GM12878 (cell line): ENCODE measurements at regions not wholly inside any gene's neighbourhood (a gene's known extent, or its start where the extent isn't known, plus 50 kb on each side); places are given as distances from the start of the nearest gene placed in this dataset.

Experiments
- ATAC-seq: fragments of 200-7000 bp; cut with Tn5 transposase; 3 replicates; pipeline ENCODE4 v1.9.1; 2020; ENCODE audit warnings: mild to moderate bottlenecking, moderate library complexity
- BruUV-seq: library from RNA; stranded (reverse); fragments of 400-500 nt; replicated peaks from 2 replicates; lab custom pipeline; 2021; lab: Mats Ljungman, UMichigan
- CTCF ChIA-PET: fragments of 300-600 bp; sonication (Branson Sonifier 250); formaldehyde crosslinking; extraction: SDS; loops from one replicate; lab custom pipeline; 2021; ENCODE audit warnings: inconsistent platforms; lab: Yijun Ruan, JAX
- POLR2A ChIA-PET: fragments of 350-600 bp; formaldehyde crosslinking; extraction: SDS; loops from one replicate; lab custom pipeline; 2021; ENCODE audit warnings: inconsistent platforms; lab: Charles Lee
- RAD21 ChIA-PET: fragments of 300-600 bp; sonication (Branson Sonifier 250); formaldehyde crosslinking; loops from one replicate; lab custom pipeline; 2023; ENCODE audit warnings: antibody characterized with exemption; ENCODE audit not compliant: unreplicated experiment; lab: Charles Lee
- SMC1A ChIA-PET: fragments of 300-600 bp; sonication (Branson Sonifier 250); formaldehyde crosslinking; loops from one replicate; lab custom pipeline; 2023; ENCODE audit not compliant: unreplicated experiment, uncharacterized antibody; lab: Charles Lee
- DNase-seq: peaks from one replicate; pipeline ENCODE4 v3.0.0-alpha.2; 2011; ENCODE audit warnings: low read depth, low spot score
- FAIRE-seq: peaks from 3 replicates; lab custom pipeline; 2011; peaks lifted over from hg19 to GRCh38; lab: Jason Lieb, UNC
- H2AFZ ChIP-seq: 2 replicates; pipeline ENCODE4 v1.6.0; 2011; ENCODE audit warnings: low read depth, low read length, control low read depth; ENCODE audit not compliant: control insufficient read depth
- H3K27ac ChIP-seq: 2 replicates; pipeline ENCODE4 v1.5.1; 2011; ENCODE audit warnings: control low read depth; ENCODE audit not compliant: control insufficient read depth, insufficient read depth
- H3K27me3 ChIP-seq, 2 experiments: replicated peaks in 1 of 2; 2 replicates each; pipeline versions ENCODE4 v1.6.0 to v1.6.1; 2011; ENCODE audit warnings: low read length in 1 of 2; ENCODE audit not compliant: control insufficient read depth in 2 of 2, insufficient read depth in 2 of 2
- H3K36me3 ChIP-seq, 2 experiments: 2 replicates each; pipeline ENCODE4 v1.5.1; 2011; ENCODE audit warnings: low read length in 1 of 2; ENCODE audit not compliant: control insufficient read depth in 2 of 2, insufficient read depth in 2 of 2
- H3K4me1 ChIP-seq: 2 replicates; pipeline ENCODE4 v1.6.1; 2011; ENCODE audit warnings: mild to moderate bottlenecking, low read length, moderate library complexity, mixed read lengths; ENCODE audit not compliant: control insufficient read depth, insufficient read depth
- H3K4me2 ChIP-seq: 2 replicates; pipeline ENCODE4 v1.6.0; 2011; ENCODE audit warnings: control low read depth; ENCODE audit not compliant: control insufficient read depth, insufficient read depth
- H3K4me3 ChIP-seq: fragments of 200-600 bp; sonication (generic); 2 replicates; pipeline ENCODE4 v1.5.1; 2016
- H3K79me2 ChIP-seq: 2 replicates; pipeline ENCODE4 v1.6.0; 2011; ENCODE audit warnings: low read length; ENCODE audit not compliant: control insufficient read depth, insufficient read depth
- H3K9ac ChIP-seq: 2 replicates; pipeline ENCODE4 v1.8.0; 2011; ENCODE audit warnings: low read length, control low read depth, mixed read lengths; ENCODE audit not compliant: control insufficient read depth, insufficient read depth
- H3K9me3 ChIP-seq: replicated peaks from 3 replicates; pipeline ENCODE4 v1.5.1; 2011; ENCODE audit warnings: mild to moderate bottlenecking, low read length; ENCODE audit not compliant: control insufficient read depth, insufficient read depth
- H4K20me1 ChIP-seq: 2 replicates; pipeline ENCODE4 v1.6.0; 2011; ENCODE audit not compliant: control insufficient read depth, insufficient read depth
- BHLHE40 ChIP-seq, 2 experiments: fragments of 450-650 bp in 1 of 2; IDR thresholded peaks; 2 replicates each; pipeline ENCODE4 v1.6.1; 2011 to 2017; ENCODE audit warnings: low read depth in 2 of 2, borderline replicate concordance in 1 of 2, improper control_type of control experiment in 1 of 2, low read length in 1 of 2, mild to moderate bottlenecking in 1 of 2
- CBX3 ChIP-seq: fragments of 200-600 bp; sonication (generic); IDR thresholded peaks from 2 replicates; pipeline ENCODE4 v1.6.1; 2016; ENCODE audit warnings: low read depth, borderline replicate concordance
- EGR1 ChIP-seq, 2 experiments: IDR thresholded peaks; 1 replicate in 1 of 2; 2 replicates in 1 of 2; pipeline ENCODE4 v1.6.1; 2011 to 2012; ENCODE audit warnings: low read depth in 2 of 2, low read length in 2 of 2, borderline replicate concordance in 1 of 2, mild to moderate bottlenecking in 1 of 2, moderate library complexity in 1 of 2
- ETV6 ChIP-seq, 2 experiments: fragments of 450-650 bp in 1 of 2; IDR thresholded peaks in 1 of 2; conservative IDR thresholded peaks in 1 of 2; 2 replicates each; pipeline ENCODE4 v1.6.1; 2014; ENCODE audit warnings: antibody characterized with exemption in 1 of 2, borderline replicate concordance in 1 of 2, low read depth in 1 of 2, mild to moderate bottlenecking in 1 of 2, moderate library complexity in 1 of 2
- LARP7 ChIP-seq: fragments of 450-650 bp; IDR thresholded peaks from 2 replicates; pipeline ENCODE4 v1.6.1; 2017; ENCODE audit warnings: mild to moderate bottlenecking
- MTA3 ChIP-seq: IDR thresholded peaks from 2 replicates; pipeline ENCODE4 v1.6.1; 2012; ENCODE audit warnings: low read length, inconsistent platforms, borderline replicate concordance
- MYB ChIP-seq: fragments of 150-350 bp; IDR thresholded peaks from 2 replicates; pipeline ENCODE4 v1.6.1; 2014; ENCODE audit warnings: mild to moderate bottlenecking, low read depth, low read length, borderline replicate concordance
- NFIC ChIP-seq: IDR thresholded peaks from 2 replicates; pipeline ENCODE4 v1.6.1; 2012; ENCODE audit warnings: low read depth, mild to moderate bottlenecking, inconsistent platforms, low read length, moderate library complexity
- NRF1 ChIP-seq: conservative IDR thresholded peaks from 2 replicates; pipeline ENCODE4 v1.6.1; 2011; ENCODE audit warnings: mild to moderate bottlenecking, low read depth, low read length, improper control_type of control experiment
- RELB ChIP-seq: fragments of 450-650 bp; IDR thresholded peaks from 2 replicates; pipeline ENCODE4 v1.6.1; 2017; ENCODE audit warnings: low read depth, mild to moderate bottlenecking, moderate library complexity
- SIX5 ChIP-seq: IDR thresholded peaks from 2 replicates; pipeline ENCODE4 v1.6.1; 2011; ENCODE audit warnings: mild to moderate bottlenecking, low read depth, low read length, moderate library complexity; ENCODE audit not compliant: severe bottlenecking
- SPI1 ChIP-seq: IDR thresholded peaks from 2 replicates; pipeline ENCODE4 v1.6.1; 2011; ENCODE audit warnings: low read depth, mild to moderate bottlenecking, low read length, moderate library complexity, borderline replicate concordance; ENCODE audit not compliant: insufficient read depth
- SRF ChIP-seq, 2 experiments: IDR thresholded peaks; 2 replicates each; pipeline ENCODE4 v1.6.1; 2011; ENCODE audit warnings: low read depth in 2 of 2, low read length in 2 of 2, mild to moderate bottlenecking in 1 of 2, moderate library complexity in 1 of 2
- YY1 ChIP-seq: IDR thresholded peaks from 2 replicates; pipeline ENCODE4 v1.6.1; 2011; ENCODE audit warnings: low read depth, mild to moderate bottlenecking, low read length
- ZZZ3 ChIP-seq: IDR thresholded peaks from 2 replicates; pipeline ENCODE4 v1.6.1; 2011; ENCODE audit warnings: low read depth; ENCODE audit not compliant: control insufficient read depth, insufficient read length
- WGBS: methylation state at CpG from one replicate; pipeline ENCODE4 v1.1.6; 2016; ENCODE audit warnings: low lambda C conversion rate; ENCODE audit not compliant: insufficient replicate concordance, insufficient coverage; ENCODE audit errors: missing lambda C conversion rate; 5-methylcytosine and 5-hydroxymethylcytosine counted together
- in situ Hi-C: fragments of 300-500 bp; cut with MboI; formaldehyde crosslinking; loops from 9 replicates; pipeline ENCODE4 v1.14.3; 2018; ENCODE audit warnings: mixed read lengths
- intact Hi-C: fragments of 100-400 bp; cut with micrococcal nuclease; formaldehyde crosslinking; loops from one replicate; pipeline ENCODE4 v1.14.2; 2022; ENCODE audit not compliant: unreplicated experiment
- TF ChIP-seq, protein P1 (sequence below): fragments of 450-650 bp; IDR thresholded peaks from 2 replicates; pipeline ENCODE4 v1.6.1; 2014; ENCODE audit warnings: mild to moderate bottlenecking
- TF ChIP-seq, protein P2 (sequence below): fragments of 450-650 bp; IDR thresholded peaks from 2 replicates; pipeline ENCODE4 v1.6.1; 2017; ENCODE audit warnings: borderline replicate concordance
- TF ChIP-seq, protein P3 (sequence below): IDR thresholded peaks from 2 replicates; pipeline ENCODE4 v1.6.1; 2011; ENCODE audit warnings: low read depth, low read length, improper control_type of control experiment, borderline replicate concordance

DNA sequence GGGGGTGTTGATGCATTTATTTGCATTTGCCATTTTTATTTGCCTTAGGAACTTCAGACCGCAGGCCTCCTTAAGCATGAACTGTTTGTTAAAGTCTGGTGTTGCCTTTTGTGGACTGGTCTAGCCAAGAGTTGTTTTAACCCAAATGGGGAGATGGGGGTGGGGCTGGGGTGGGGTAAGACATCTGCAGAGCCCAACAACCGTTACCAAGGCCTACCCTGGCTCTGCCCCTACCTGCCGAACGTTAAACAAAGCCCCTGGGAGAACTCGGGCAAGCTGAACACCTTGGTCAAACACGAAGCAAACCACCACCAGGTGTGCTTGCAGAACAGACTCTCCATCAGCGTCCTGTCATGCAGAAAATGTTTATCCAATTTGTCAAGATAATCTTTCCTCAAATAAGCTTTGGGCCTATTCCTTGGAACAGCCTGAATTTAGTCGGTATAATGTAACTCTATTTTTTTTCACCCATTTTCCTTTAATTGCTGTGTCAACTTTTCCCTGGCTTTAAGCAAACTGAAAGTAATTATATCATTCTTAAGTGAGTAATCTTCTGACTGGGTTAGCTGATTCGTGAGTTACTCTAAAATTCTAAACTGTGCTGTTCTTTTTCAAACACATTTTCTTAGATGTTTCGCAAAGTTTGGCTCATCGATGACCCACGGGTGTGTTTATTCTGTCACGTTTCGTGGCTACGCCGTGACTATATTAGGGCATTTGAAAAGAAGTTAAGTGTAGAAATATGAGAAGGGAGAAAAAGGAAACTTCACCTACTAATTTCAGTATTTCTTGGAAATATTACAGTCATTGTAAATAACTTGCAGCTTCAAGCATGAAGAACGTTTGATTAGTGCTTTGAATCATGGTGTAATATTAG is 127.6 kb downstream of the SOX2 start:
- in situ Hi-C loops = no loop called here
- no peak; the same call in 1 of the 3 replicates for ATAC-seq
- peak overlapping the region; percentile 62 for H3K4me2 ChIP-seq
- ChIA-PET SMC1A (no interaction called here), POLR2A (no interaction called here), CTCF (no interaction called here), RAD21 (no interaction called here)
- DNase-seq = no peak
- no peak overlapping the region; the same call in 1 of the 2 replicates for H3K27ac ChIP-seq
- intact Hi-C loops = no loop called here
- H2AFZ ChIP-seq = peak overlapping the region; percentile 73
- no peaks in the 10 kb centered on the region for H3K36me3 ChIP-seq
- no peaks in the 10 kb centered on the region; the same call in 1 of the 2 replicates for H3K4me1 ChIP-seq
- WGBS = 3% methylated on average over 17 of the region's 17 CpGs
- no peak for FAIRE-seq
- H3K4me3 ChIP-seq = peak overlapping the region; percentile 47; the same call in 1 of the 2 replicates
- no peaks in the 10 kb centered on the region for H3K27me3 ChIP-seq
- H3K9me3 ChIP-seq = no peaks in the 10 kb centered on the region
- no peak overlapping the region for H3K9ac ChIP-seq
- H4K20me1 ChIP-seq = no peaks in the 10 kb centered on the region
- BruUV-seq = no TSS peak
- H3K79me2 ChIP-seq = no peaks in the 10 kb centered on the region
- TF ChIP-seq ZZZ3 (no peak), SRF (IDR thresholded peaks at IDR 0.05; ENCODE audit: low read depth in 2 of 2, low read length in 2 of 2) (peak in 1 of 2 experiments; percentile 83; a peak in 2 of 4 replicates), ETV6 (conservative IDR thresholded peaks at IDR 0.05 in 1 of 2, IDR thresholded peaks at IDR 0.05 in 1 of 2; ENCODE audit: borderline replicate concordance in 1 of 2, low read depth in 1 of 2) (no peak), SPI1 (no peak), CBX3 (no peak), EGR1 (IDR thresholded peaks at IDR 0.05; ENCODE audit: borderline replicate concordance in 1 of 2, low read depth in 2 of 2, low read length in 2 of 2) (no peak), MYB (no peak), MTA3 (no peak), SIX5 (no peak), LARP7 (no peak), YY1 (no peak), RELB (no peak), BHLHE40 (IDR thresholded peaks at IDR 0.05; ENCODE audit: borderline replicate concordance in 1 of 2, low read depth in 2 of 2, low read length in 1 of 2) (peak in 1 of 2 experiments; percentile 51; a peak in 2 of 4 replicates), NRF1 (no peak), NFIC (peak; percentile 62; the same call in 1 of the 2 replicates)
- TF ChIP-seq, protein P1, sequence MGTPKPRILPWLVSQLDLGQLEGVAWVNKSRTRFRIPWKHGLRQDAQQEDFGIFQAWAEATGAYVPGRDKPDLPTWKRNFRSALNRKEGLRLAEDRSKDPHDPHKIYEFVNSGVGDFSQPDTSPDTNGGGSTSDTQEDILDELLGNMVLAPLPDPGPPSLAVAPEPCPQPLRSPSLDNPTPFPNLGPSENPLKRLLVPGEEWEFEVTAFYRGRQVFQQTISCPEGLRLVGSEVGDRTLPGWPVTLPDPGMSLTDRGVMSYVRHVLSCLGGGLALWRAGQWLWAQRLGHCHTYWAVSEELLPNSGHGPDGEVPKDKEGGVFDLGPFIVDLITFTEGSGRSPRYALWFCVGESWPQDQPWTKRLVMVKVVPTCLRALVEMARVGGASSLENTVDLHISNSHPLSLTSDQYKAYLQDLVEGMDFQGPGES = no peak
- TF ChIP-seq, protein P2, sequence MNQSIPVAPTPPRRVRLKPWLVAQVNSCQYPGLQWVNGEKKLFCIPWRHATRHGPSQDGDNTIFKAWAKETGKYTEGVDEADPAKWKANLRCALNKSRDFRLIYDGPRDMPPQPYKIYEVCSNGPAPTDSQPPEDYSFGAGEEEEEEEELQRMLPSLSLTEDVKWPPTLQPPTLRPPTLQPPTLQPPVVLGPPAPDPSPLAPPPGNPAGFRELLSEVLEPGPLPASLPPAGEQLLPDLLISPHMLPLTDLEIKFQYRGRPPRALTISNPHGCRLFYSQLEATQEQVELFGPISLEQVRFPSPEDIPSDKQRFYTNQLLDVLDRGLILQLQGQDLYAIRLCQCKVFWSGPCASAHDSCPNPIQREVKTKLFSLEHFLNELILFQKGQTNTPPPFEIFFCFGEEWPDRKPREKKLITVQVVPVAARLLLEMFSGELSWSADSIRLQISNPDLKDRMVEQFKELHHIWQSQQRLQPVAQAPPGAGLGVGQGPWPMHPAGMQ = no peak
- TF ChIP-seq, protein P3, sequence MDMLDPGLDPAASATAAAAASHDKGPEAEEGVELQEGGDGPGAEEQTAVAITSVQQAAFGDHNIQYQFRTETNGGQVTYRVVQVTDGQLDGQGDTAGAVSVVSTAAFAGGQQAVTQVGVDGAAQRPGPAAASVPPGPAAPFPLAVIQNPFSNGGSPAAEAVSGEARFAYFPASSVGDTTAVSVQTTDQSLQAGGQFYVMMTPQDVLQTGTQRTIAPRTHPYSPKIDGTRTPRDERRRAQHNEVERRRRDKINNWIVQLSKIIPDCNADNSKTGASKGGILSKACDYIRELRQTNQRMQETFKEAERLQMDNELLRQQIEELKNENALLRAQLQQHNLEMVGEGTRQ = no peak
